Loucy (cell line): ENCODE measurements at regions not wholly inside any gene's neighbourhood (a gene's known extent, or its start where the extent isn't known, plus 50 kb on each side); places are given as distances from the start of the nearest gene placed in this dataset.

Experiments used
- H2AFZ ChIP-seq: fragments of 200-600 bp; sonication (generic); 2 replicates; pipeline ENCODE4 v1.6.0; 2016; ENCODE audit warnings: antibody characterized with exemption, mild to moderate bottlenecking, low read length, moderate library complexity
- H3F3A ChIP-seq: fragments of 200-600 bp; 2 replicates; pipeline ENCODE4 v1.6.0; 2016; ENCODE audit warnings: antibody characterized with exemption, low read depth, mild to moderate bottlenecking
- H3K27me3 ChIP-seq: fragments of 200-600 bp; sonication (generic); 2 replicates; pipeline ENCODE4 v1.6.1; 2014; ENCODE audit warnings: low read length, mild to moderate bottlenecking; ENCODE audit not compliant: insufficient read depth, poor library complexity, severe bottlenecking
- H3K36me3 ChIP-seq: fragments of 200-600 bp; sonication (generic); 2 replicates; pipeline ENCODE4 v1.6.1; 2016; ENCODE audit warnings: low read length; ENCODE audit not compliant: insufficient read depth
- H3K4me1 ChIP-seq: fragments of 200-600 bp; sonication (generic); 2 replicates; pipeline ENCODE4 v1.5.1; 2014; ENCODE audit warnings: low read length, mild to moderate bottlenecking; ENCODE audit not compliant: insufficient read depth, poor library complexity, severe bottlenecking
- H3K4me2 ChIP-seq: fragments of 200-600 bp; sonication (generic); 2 replicates; pipeline ENCODE4 v1.6.0; 2014; ENCODE audit warnings: antibody characterized with exemption, low read length, low read depth, mild to moderate bottlenecking; ENCODE audit not compliant: poor library complexity, severe bottlenecking
- H3K4me3 ChIP-seq: fragments of 200-600 bp; sonication (generic); 2 replicates; pipeline ENCODE4 v1.5.1; 2014; ENCODE audit warnings: low read length, mild to moderate bottlenecking, mixed read lengths; ENCODE audit not compliant: poor library complexity, severe bottlenecking
- H3K79me2 ChIP-seq: fragments of 200-600 bp; sonication (generic); 2 replicates; pipeline ENCODE4 v1.6.1; 2014; ENCODE audit warnings: low read length; ENCODE audit not compliant: insufficient read depth
- H3K9ac ChIP-seq: fragments of 200-600 bp; sonication (generic); 2 replicates; pipeline ENCODE4 v1.6.0; 2014; ENCODE audit warnings: mild to moderate bottlenecking, low read depth, low read length, moderate library complexity; ENCODE audit not compliant: poor library complexity, severe bottlenecking
- H3K9me2 ChIP-seq: fragments of 200-600 bp; sonication (generic); replicated peaks from 2 replicates; pipeline ENCODE4 v1.6.1; 2016; ENCODE audit warnings: low read depth, low read length, mixed read lengths
- H3K9me3 ChIP-seq: fragments of 200-600 bp; sonication (generic); 2 replicates; pipeline ENCODE4 v1.6.1; 2014; ENCODE audit warnings: mild to moderate bottlenecking, antibody characterized with exemption, low read length, low read depth; ENCODE audit not compliant: insufficient read depth
- H4K20me1 ChIP-seq: fragments of 200-600 bp; sonication (generic); 2 replicates; pipeline ENCODE4 v1.6.0; 2014; ENCODE audit warnings: antibody characterized with exemption, low read length, mild to moderate bottlenecking; ENCODE audit not compliant: insufficient read depth, poor library complexity, severe bottlenecking
- CTCF ChIP-seq: fragments of 200-600 bp; sonication (generic); conservative IDR thresholded peaks from 2 replicates; pipeline ENCODE4 v1.5.1; 2014; ENCODE audit warnings: mild to moderate bottlenecking, antibody characterized with exemption, low read length
- EZH2phosphoT487 ChIP-seq: fragments of 200-600 bp; IDR thresholded peaks from 2 replicates; pipeline ENCODE4 v1.6.1; 2018; ENCODE audit warnings: antibody characterized with exemption, mild to moderate bottlenecking, moderate library complexity, borderline replicate concordance

GRCh38 chr5:105088102-105088501 is 1525.5 kb upstream of the NUDT12 start:
- Histone ChIP-seq H3K4me1 (no peaks in the 10 kb centered on the region), H3K9me2 (no peaks in the 10 kb centered on the region), H3K4me2 (no peak overlapping the region), H3K9ac (no peak overlapping the region), H3F3A (no peaks in the 10 kb centered on the region), H2AFZ (no peak overlapping the region), H3K79me2 (no peaks in the 10 kb centered on the region), H3K36me3 (no peaks in the 10 kb centered on the region), H4K20me1 (no peaks in the 10 kb centered on the region), H3K27me3 (no peaks in the 10 kb centered on the region), H3K9me3 (no peaks in the 10 kb centered on the region), H3K4me3 (no peak overlapping the region)
- no peak for TF ChIP-seq EZH2phosphoT487
- TF ChIP-seq CTCF, result no peak

DNA sequence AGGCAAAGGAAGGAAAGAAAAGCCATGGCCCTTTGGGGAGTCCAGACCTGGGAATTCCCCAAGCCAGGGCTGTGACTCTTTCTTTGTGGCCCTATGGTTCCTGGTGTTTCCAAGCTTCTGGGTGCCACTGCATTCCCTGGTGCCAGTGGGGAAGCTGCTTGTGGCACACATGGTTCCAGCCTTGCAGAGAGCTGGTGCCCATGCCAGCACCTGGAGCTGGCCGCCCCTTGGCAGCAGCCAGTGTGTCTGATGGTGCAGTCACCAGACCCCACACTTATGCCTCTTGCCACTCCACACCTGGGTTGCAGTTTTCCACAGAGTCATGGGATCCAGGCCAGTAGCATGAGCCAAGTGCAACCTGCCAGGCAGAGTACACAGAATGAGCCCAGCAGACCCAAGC is 1495.3 kb upstream of the NUDT12 start:
- Histone ChIP-seq H3K4me1 (no peaks in the 10 kb centered on the region), H3F3A (no peaks in the 10 kb centered on the region), H4K20me1 (no peaks in the 10 kb centered on the region), H3K9ac (no peak overlapping the region), H2AFZ (no peak overlapping the region), H3K4me3 (no peak overlapping the region), H3K27me3 (no peaks in the 10 kb centered on the region), H3K4me2 (no peak overlapping the region), H3K36me3 (no peaks in the 10 kb centered on the region), H3K9me2 (no peaks in the 10 kb centered on the region), H3K79me2 (no peaks in the 10 kb centered on the region), H3K9me3 (no peaks in the 10 kb centered on the region)
- TF ChIP-seq CTCF (no peak), EZH2phosphoT487 (no peak)

- no peak overlapping the region for H3K9ac ChIP-seq
- no peaks in the 10 kb centered on the region for H3F3A ChIP-seq
- H3K9me3 ChIP-seq, result no peaks in the 10 kb centered on the region
- H3K79me2 ChIP-seq, result no peaks in the 10 kb centered on the region
- no peak overlapping the region for H2AFZ ChIP-seq
- no peaks in the 10 kb centered on the region for H4K20me1 ChIP-seq
- H3K4me1 ChIP-seq, result no peaks in the 10 kb centered on the region
- no peak overlapping the region for H3K4me2 ChIP-seq
- H3K9me2 ChIP-seq, result no peaks in the 10 kb centered on the region
- TF ChIP-seq CTCF, result no peak
- H3K4me3 ChIP-seq, result no peak overlapping the region
- H3K27me3 ChIP-seq, result no peaks in the 10 kb centered on the region
- H3K36me3 ChIP-seq, result no peaks in the 10 kb centered on the region
Measured at GRCh38 chr5:105057001-105057436, 1494.4 kb upstream of the NUDT12 start.
